Activated CD4-positive, alpha-beta T cell treated with anti-CD3 and anti-CD28 coated beads for 4 hours (primary cell): ENCODE measurements at regions not wholly inside any gene's neighbourhood (a gene's known extent, or its start where the extent isn't known, plus 50 kb on each side); places are given as distances from the start of the nearest gene placed in this dataset.
"Not testable (repeated sequence)": the region's sequence is repeated elsewhere in the genome, so short reads cannot be mapped to it uniquely, and the experiment has no call there.

Experiments
- DNase-seq, 2 donors: peaks; one replicate each; pipeline ENCODE4 v3.0.0-alpha.2; 2020

DNA sequence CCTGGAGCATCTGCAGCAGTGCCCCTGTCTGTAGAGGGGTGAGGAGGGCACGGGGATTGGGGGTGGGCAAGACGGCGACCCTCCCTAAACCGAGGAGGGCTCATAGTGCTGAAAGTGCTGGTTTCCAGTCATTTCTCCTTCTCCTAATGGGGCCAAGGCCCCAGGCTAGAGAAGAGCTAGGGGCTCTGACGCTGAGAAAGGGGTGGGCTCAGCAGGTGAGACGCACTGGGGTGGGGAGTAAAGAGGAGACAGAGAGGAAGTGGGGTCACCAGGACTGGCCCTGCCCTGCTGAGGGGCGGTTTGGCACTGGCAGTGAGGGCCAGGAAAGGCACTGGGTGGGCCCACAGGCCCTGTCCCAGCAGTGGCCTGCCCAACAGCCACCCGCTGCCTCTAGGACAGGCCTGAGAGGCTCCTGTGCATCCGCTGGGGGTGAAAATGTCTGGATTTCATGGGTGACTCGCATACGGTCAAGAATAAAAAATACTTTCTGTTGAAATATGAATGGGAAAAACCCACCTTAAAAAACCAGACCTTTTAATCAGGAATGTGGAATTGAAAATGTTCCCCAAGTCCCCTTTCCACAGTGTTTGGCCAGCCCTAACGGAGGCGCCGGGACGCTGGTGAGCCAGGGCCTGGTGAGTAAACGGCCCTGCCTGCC lies 122.4 kb upstream of the SMURF2 start:
- no peak for DNase-seq

DNA sequence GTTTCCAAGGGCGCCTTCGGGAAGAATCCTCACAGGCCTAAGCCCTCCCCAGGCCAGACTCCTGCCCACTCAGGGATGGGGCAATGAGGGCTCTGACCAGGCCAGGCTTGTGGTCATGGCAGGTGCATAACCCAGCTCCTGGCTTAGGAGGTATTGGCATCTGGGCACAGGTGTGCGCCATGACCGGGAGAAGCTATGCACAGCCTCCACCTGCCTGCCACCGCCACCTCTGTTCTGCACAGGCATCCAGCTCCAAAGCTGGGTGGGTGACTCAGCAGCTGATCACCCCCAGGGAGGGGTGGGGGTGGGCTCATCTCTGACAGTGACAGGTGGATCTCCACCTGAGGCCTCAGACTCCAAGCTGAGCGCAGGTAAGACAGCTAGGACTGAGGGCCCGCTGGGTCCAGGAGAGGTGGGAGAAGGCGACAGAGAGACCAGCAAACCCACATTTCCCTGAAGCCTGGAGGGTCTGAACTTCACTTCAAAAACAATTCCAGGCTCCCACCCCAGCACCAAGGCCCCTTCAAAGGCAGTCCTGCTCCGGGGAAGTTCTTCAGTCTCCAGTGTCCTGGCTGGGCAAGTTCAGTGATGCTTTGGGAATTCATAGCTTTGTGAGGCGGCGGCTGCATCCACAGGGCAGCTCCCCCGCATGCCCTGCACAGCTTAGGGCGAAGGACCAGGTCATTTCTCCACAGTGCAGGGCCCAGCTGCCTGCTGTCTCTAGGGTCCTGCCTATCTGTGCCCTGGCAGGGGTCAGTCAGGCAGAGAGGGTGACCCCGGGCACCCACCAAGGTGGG lies 121.6 kb upstream of the SMURF2 start:
- DNase-seq = no peak

DNA sequence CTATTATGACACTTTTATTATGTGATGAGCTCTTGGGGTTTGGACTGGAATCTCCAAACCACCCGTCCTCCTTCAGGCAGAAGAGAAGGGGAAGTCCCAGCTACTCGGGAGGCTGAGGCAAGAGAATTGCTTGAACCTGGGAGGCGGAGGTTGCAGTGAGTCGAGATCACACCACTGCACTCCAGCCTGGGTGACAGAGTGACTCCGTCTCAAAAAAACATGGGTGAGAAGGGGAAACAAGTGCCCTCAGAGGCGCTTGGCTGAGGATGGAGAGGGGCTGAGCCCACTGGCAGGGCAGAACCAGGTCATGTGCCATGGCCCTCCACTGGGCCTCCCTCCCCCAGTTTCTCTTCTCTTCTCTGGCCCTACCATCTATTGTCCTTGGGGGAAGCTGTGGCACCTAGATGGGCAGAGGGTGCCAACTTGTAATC lies 120.9 kb upstream of the SMURF2 start:
- DNase-seq = no peak

DNA sequence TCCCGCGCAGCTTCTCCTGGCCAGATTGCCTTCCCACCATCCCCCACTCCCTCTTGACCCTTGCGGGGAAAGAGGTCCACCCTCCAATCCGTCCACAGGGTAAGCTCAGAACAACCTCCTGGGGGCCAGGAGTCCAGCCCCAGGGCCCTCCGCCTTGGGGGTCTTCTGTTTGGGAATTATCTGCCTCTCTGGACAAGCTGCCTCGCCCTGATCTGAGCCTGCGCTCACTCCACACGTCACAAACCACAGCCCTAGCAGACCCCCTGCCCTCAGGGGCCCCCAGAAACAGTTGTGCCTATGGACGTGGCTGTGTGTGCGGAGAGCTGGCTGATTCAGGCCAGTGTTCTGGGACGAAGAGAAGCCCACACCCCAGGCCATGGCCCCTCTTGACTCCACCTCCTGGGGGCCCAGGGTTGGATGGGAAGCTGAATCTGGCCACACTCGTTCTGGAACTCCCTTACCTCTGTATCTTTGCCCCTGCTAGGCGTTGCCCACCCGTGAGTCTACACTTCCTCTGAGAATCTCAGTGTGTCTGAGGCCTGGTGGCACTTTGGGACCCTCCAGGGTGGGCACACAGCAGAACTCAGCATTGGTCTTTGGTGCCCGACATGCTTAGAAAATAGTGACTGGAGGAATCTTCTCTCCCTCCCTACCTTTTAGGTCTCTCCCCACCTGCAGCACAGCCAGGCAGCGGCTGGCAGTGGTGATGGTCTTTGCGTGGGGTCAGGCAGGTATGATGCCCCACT lies 119.9 kb upstream of the SMURF2 start:
- DNase-seq = no peak

DNA sequence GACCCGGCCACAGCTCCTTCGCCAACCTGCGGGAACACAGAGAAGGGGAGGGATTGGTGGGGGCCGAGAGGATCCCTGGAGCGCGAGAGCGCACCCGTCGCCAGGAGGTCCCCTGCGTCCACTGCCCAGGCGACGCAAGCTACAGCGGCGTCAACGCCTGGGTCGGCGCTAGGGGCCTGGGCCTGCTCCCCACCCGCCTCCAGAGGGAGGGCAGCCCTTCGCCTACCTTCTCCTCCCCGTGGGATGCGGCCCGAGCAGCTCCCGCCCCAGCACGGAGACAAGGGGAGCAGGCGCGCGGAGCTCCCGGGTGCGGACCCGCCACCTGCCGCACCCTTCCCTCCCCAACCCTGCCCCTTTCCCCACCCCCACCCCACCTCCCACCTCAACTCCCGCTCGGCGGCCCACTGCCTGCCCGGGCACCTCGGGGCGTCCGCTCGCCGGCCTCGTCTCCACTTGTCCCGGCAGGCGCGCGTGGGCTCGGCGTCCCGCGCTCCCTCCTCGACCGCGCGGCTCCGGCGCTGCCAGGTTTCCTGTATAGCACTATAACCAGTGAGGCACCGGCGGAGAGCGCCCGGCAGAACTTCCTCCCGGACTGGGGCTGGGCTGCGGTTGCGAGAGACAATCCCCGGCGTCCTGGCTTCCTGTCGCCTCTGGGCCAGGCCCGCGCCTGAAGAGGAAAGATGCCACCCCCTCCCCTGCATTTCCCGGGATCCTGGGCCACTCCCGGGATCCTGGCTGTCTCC lies 119.1 kb upstream of the SMURF2 start:
- DNase-seq = peak in 1 of 2 donors; percentile 38

DNA sequence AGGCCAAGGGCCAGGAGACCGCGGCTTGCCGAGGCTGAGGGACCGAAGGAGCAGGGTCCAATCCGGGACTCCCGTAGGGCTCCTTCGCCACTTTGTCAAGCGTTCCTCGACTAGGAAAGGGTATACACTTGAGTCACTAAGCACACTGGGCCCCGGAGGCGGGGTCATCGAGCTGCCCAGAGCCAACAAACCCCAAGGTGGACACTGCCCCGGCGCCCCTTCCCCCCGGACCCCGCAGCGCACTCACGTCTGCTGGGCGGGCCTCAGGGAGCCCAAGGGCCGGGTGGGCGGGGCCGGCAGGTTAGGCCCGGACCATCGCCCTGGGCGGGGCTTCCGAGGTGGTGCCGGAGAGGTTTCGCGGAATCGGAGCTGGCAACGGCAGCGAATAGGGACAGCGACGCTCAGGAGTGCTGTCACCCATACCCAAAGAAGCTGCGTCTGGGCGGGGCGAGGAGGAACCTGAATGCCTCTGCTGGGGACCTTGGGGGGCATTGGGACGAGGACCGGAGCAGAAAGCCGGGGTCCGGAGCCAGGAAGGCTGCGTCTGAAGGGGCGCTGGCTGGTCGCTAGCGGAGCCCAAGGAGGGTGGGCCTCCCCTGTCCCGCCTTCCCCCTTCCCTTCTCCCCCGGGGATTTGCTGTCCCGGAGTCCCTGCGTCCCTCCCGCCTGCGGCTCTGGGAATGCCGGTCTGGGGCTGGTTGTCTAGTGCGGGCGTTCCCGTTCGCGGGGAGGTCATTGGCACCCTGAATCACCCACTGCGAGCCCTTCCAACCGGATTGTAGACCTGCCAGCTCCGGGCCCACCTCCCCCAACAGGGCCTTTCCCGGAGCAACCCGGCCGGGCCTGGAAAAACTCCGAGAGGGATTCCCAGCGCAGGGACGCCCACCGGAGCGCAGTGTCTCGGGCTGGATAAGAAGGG lies 118.2 kb upstream of the SMURF2 start:
- DNase-seq = peak; percentile 72 to 76

DNA sequence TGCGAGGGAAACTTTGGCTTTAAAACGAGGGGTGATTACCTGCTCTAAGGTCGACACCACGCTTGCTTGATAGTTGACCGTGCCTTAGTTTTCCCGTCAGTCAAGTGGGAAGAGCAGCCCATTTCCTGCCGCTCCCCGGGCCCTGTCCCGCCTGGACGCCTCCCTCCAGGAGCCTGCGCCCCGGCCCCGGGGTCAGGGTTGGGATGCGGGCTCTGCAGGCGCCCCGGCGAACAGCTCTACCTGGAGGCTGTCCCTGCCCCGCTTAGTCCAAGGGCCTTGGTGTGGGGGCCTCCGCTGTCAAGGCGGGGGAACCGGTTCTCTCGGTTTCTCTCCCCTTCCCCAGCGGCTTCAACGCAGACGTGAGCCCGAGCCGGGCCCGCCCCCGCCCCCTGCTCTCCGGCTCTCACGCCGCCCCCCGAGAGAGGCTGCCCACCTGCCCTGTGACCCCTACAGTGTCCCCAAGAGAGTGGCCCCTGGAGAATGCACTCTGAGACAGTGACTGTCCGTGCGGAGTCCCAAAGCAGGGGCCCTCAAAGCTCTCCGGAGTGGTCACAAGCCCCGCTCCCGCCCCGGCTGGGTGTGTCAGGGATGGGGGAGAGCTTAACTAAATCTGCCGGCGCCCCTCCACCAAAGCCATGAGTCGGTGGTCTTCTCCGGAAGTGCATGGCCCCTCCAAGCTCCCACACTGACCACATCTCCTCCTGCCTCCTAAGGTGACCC lies 117.4 kb upstream of the SMURF2 start:
- DNase-seq = no peak

DNA sequence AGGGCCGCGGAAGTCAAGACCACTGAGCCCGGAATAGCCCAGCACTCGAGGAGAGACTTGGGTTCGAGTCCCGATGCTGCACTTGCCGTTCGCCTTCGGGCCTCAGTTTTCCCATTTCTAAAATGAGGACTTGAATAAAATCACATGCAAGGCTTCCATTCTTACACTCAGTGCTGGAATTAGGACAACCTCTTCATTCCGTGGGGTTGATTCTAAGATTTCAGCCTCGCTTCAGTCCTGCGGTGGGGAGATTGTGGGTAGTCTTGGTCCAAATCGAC lies 116.9 kb upstream of the SMURF2 start:
- not testable (repeated sequence) for DNase-seq

DNA sequence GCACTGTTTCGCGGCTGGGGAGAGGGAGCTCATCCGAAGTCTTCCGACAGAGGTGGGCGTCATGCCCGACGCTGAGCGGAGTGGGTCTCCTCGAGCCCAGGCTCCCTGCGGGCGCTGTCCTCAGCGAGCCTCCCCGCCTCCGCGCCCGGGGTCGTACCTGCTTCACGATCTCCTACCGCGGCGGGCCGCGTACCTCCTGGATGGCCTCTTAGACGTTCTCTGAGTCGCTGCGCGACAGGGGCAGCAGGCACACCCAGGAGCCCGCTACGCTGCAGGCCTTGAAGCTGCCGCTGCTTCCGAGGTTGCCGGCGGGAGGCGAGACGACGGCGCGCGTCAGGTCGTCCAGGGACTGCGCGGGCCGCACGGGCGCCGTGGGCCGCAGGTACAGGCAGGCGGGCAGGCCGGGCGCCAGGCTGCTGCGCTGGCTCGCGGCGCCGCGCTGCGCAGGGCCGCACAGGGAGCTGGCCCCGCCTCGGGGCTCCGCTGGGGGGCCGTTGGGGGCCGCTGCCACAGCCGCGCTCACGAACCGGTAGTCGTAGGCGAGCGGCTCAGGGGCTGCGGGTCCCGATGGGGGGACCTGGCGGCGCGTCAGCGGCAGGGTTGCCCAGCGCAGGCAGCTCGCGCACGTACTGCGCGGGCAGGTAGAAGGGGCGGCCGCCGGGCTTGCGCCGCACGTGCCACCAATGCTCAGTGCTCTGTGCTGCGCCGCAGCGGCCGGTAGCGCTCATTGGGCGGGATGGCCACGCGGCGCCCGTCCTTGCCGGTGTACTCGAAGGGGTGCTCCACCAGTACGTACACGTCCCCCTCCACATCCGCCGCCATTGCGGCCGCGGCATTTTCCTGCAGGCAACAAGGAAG lies 116.4 kb upstream of the SMURF2 start:
- no peak for DNase-seq

DNA sequence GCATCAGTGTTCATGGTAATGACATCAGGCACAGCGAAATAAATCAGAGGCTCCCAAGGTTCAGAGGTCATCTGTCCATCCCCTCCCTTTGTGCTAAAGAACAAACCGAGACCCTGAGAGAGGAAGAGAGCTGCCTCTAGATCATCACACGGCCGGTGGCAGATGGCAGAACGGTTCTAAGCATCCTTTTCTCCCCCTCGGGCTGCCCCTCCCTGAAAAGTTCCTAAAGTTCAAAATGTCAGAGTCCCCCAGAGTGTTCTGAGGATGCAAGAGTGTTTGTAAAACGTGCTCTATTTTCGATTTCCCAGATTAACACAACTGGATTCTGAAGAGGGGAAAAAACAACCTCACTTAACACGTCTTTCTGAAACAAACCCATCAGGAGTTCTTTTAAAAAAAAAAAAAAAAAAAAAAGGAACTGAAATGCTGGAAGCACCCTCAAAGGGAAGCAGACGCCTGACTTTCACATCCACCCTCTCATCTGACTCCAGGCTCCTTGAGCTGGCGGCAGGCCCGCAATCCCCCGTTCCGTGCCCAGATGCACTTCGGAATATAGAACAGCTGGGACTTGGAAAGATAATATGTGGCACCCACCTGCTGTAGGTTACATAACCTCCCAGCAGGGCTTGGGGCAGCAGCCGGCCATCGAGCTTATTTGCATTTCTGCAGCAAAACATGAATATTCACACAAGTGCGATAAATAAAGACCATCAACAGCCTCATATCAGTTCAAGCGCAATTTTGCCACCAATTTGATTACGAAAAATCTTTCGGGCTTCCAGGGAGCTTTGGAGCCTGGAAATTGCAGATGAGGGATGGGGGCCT lies 115.5 kb upstream of the SMURF2 start:
- DNase-seq = no peak

DNA sequence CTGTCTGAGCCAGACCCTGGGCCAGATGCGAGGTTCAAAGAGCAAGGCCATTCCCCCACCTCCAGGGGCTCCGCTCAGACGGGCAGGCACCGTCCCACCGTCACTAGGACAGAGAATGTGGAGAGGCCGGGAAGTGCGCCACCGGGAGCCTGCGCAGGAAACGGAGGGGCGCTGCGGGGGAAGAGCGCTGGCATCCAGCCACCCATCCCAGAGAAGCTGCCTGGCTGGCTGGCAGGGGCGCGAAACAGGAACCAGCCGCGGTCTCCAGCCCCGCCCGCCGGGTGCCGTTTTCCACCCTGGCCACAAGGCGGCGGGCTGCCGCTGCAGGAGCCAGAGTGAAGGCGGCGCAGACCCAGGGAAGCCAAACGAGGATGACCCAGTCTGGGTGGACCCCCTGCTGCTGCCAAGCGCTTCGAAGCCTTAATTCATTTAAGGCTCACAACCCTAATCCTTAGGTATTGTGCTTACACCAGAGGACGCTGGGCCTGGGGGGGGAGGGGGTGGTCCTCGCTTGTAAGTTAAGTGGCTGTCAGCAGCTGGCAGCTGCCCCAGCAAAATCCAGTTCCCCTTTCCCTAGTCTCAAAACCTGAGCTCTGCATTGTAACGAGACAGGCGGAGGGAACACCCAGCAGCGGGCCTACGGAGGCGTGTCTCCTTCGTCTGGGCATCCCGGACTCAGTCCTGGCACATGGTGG lies 114.8 kb upstream of the SMURF2 start:
- peak; percentile 65 to 67 for DNase-seq

DNA sequence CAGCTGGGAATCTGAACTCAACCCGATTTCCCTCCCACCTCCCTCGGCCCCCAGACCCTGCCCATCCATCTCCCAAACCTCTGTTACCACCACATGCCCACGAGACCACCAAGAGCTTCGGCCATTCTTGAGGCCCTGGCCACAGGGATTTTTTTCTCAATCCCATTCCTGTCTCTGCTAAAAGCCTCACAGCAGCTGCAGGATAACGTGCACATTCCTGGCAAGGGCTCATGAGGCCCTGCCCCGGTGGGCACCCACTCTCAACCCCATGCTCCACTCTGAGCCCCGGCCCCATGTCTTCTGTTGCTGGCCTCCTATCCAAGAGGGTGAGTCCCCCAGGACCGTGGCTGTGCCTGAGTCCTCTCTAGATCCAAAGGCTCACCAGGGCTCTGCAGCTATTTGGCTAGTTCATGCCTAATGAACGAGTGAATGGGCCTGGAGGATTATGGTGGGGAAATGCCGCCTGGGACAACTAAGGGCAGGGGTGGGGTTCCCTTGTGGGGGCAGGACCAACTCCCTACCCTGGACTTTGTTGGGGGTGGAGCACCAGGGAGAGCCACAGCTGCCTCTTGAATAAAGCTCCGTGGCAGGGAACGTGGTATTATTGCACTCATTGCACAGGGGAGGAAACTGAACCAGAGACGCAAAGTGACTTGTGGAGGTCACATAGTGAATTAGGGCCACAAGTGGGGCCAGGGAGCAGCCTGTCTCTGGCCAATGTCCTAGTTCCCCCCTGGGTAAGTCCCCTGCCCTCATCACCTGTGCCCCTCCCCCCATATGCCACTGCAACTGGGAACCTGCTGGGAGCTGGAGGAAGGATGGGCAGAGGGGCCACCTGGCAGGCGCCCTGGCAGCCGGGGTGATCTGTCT lies 113.8 kb upstream of the SMURF2 start:
- DNase-seq = no peak

DNA sequence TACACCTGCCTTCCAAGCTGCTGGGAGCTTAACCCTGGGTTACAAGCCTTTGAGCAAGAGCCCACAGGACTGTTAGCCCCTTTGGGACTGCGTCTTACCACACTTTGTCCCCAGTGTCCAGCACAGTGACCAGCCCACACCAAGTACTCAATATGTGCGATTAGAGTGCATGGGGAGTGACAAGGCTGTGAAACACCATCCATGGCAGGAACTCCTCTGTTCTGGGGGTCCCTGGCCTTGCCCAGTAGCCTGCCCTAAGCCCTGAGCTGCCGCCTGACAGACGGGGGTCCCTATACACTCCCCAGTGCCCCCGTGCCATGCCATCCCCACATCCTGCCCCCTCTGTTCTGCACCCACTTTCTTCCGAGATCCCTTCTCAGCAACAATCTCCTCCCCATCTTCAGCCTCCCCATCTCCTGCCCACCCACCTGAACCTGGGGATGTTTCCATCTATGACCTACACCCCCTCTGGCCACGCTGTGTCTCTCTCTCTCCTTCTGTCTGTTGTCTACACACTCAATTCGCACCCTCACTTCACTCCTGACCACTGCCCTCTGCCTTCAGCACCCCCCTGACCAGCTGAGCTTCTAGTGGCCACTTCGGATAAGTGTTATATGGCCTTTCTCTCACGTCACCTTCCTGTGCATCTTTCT lies 112.9 kb upstream of the SMURF2 start:
- no peak for DNase-seq

DNA sequence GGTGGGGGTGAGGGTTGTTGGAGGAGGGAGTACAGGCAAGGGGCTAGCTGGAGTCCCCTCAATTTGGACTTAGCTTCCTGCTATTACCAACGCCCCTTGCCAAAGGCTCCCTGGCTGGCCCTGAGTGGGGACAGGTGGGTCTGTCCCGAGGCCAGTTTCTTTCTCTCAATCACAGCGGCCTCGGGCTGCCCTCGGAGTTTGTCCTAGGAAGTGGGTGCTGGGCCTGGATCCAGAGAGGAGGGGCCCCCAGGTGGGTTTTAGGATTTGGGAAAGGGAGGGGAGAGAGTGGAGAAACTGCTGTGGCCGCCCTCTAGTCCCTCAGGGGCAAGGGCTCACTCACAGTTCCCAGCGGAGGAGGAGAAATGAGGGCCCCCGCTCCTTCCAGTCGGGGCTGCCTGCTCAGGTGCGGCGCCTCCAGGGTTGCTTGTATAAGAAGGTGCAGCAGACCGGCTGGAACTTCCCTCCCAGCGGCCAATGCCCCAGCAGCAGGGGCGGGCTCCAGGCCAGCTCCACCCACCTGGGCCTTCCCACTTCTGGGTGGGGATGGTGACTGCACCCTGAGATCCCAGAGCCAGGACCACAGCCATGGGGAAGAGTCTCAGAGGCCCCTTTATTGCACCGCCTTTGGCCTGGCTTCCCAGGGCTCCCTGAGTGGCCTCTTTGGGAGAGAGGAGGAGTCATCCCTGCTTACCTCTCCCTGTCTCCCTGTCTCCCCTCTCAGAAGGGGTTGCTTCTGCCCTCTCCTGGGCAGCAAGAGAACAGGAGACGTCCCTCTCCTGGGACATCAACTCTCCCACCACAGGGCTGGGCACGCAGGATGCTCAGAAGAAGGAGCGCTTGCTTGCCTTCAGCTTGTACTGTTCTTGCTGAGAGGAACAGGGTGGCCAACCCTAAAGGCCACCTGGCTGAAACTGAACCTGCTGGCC lies 112.0 kb upstream of the SMURF2 start:
- no peak for DNase-seq

DNA sequence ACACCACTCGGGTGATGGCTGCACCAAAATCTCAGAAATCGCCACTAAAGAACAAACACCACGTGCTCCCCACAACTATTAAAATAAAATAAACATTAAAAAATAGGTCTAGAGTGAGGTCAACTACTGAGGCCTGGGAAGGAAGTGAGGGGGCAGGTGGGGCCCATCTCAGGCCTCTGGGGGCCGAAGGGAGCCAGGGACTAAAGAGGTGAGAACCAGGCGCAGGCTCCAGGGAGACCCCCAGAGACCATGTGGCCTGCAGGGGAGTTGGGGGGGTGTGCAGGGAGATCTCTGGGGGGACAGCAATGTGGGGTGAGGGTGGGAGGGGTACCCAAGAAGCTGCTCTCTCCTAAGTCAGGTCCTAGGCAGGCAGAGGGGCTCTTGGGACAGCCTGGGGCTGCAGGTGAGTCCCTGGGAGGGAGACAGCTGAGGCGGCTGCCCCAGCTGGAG lies 111.3 kb upstream of the SMURF2 start:
- DNase-seq = no peak

DNA sequence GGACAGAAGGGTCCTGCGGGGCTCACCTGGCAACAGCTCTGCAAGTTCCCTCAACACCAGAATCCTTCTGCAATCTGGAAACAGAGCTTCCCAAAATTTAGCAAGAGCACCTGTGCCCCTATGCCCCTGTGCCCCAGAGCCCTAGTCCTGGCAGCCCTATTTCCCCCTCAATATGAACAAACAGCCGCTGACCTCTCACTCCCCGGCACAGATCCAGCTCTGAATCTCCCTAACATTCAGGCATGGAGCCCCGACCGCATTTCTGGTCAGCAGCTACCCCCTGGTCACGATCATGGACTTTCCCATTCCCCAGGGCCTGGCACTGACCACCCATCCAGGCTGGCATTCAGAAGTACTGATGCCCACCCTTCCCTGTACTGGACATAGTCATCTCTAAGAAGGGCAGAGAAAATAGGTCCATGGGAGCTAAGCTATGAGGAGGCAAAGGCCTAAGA lies 110.8 kb upstream of the SMURF2 start:
- DNase-seq = no peak
